ENCODE measurements at regions not wholly inside any gene's neighbourhood (a gene's known extent, or its start where the extent isn't known, plus 50 kb on each side); places are given as distances from the start of the nearest gene placed in this dataset.
"Not testable (repeated sequence)": the region's sequence is repeated elsewhere in the genome, so short reads cannot be mapped to it uniquely, and the experiment has no call there.

GRCh38 chr20:53778736-53779135, 185.1 kb upstream of the ZNF217 start:
- Mint-ChIP-seq H3K4me1 (peaks cover 16% of the 10 kb centered on the region), H3K9me3 (no peaks in the 10 kb centered on the region), H3K4me3 (no peak overlapping the region), H3K36me3 (no peaks in the 10 kb centered on the region), H3K27ac (no peak overlapping the region), H3K27me3 (no peaks in the 10 kb centered on the region)
- ATAC-seq = no peak

GRCh38 chr20:53778041-53778516, 184.4 kb upstream of the ZNF217 start:
- Mint-ChIP-seq H3K4me3 (no peak overlapping the region), H3K36me3 (no peaks in the 10 kb centered on the region), H3K27me3 (no peaks in the 10 kb centered on the region), H3K4me1 (peaks cover 16% of the 10 kb centered on the region), H3K27ac (no peak overlapping the region), H3K9me3 (no peaks in the 10 kb centered on the region)
- ATAC-seq = no peak

DNA sequence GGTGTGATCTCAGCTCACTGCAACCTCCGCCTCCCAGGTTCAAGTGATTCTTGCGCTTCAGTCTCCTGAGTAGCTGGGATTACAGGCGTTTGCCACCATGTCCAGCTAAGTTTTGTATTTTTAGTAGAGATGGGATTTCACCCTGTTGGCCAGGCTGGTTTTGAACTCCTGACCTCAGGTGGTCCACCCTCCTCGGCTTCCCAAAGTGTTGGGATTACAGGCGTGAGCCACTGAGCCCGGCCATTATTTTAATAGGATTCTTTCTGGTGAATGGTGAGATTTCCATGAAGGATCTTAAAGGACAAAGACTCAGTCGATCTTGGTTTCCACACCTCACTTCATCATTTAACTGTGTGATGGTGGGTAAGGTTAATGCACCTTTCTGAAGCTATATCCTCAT, 183.8 kb upstream of the ZNF217 start:
- H3K9me3 Mint-ChIP-seq, H3K27me3 Mint-ChIP-seq, H3K4me3 Mint-ChIP-seq, H3K27ac Mint-ChIP-seq, H3K36me3 Mint-ChIP-seq, ATAC-seq: not testable (repeated sequence)
- peaks cover 16% of the 10 kb centered on the region for H3K4me1 Mint-ChIP-seq

DNA sequence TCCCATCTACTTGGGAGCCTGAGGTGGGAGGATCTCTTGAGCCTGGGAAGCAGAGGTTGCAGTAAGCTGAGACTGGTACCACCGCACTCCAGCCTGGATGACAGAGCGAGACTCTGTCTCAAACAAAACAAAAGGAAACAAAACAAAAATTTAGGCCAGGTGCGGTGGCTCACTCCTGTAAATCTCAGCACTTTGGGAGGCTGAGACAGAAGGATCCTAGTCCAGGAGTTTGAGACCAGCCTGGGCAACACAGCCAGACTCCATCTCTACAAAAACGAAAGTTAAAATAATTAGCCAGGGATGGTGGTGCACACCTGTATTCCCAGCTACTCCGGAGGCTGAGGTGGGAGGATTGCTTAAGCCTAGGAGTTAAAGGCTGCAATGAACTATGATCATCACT, 183.2 kb upstream of the ZNF217 start:
- peaks cover 16% of the 10 kb centered on the region for H3K4me1 Mint-ChIP-seq
- no peaks in the 10 kb centered on the region for H3K27me3 Mint-ChIP-seq
- no peak for ATAC-seq
- no peaks in the 10 kb centered on the region for H3K36me3 Mint-ChIP-seq
- H3K27ac Mint-ChIP-seq = peak overlapping the region; percentile 30
- no peak overlapping the region for H3K4me3 Mint-ChIP-seq
- H3K9me3 Mint-ChIP-seq = no peaks in the 10 kb centered on the region

DNA sequence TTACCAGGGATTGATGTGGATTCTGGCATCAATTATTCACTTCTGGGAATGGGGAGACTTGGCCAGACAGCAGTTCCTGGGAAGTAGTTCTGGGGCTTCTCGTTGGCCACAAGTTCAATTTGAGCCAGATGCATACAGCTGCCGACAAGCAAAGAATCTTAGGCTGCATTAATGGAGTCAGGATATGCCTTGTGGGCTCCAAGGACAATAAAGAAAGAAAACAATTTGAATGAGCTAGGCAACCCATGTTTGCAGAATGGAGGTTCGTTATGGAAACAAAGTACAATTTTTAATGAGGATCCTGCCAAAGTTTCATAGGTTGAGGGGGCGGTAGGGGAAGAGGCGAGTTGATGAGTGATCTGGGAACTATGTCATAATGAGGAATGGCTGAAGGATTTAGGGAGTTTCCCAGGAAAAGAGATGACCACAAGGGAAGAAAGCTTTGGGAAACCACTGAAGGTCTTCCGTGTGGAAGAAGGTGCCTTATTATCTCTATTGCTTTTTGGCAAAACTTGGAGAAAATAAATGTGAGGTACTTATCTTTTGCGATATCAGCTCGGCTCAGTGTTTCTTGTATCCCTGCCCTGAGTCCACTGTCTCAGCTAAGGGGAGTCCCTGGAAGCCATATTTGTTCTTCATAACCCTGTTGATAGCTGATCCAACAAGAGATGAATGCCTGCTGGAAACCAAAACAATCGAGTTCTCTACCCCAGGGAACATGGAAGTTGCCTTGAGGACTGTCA, 181.0 kb upstream of the ZNF217 start:
- Mint-ChIP-seq H3K4me3 (no peak overlapping the region), H3K4me1 (peaks cover 16% of the 10 kb centered on the region), H3K36me3 (no peaks in the 10 kb centered on the region), H3K9me3 (no peaks in the 10 kb centered on the region), H3K27ac (peak overlapping the region; percentile 4), H3K27me3 (no peaks in the 10 kb centered on the region)
- no peak for ATAC-seq

- H3K27me3 Mint-ChIP-seq = no peaks in the 10 kb centered on the region
- H3K9me3 Mint-ChIP-seq = no peaks in the 10 kb centered on the region
- peak overlapping the region; percentile 4 for H3K27ac Mint-ChIP-seq
- no peak overlapping the region for H3K4me3 Mint-ChIP-seq
- no peaks in the 10 kb centered on the region for H3K36me3 Mint-ChIP-seq
- H3K4me1 Mint-ChIP-seq = peaks cover 16% of the 10 kb centered on the region
- no peak for ATAC-seq
Measured at GRCh38 chr20:53773792-53774401, 180.3 kb upstream of the ZNF217 start.

GRCh38 chr20:53773066-53773791, 179.6 kb upstream of the ZNF217 start:
- not testable (repeated sequence) for H3K36me3 Mint-ChIP-seq, H3K27ac Mint-ChIP-seq

DNA sequence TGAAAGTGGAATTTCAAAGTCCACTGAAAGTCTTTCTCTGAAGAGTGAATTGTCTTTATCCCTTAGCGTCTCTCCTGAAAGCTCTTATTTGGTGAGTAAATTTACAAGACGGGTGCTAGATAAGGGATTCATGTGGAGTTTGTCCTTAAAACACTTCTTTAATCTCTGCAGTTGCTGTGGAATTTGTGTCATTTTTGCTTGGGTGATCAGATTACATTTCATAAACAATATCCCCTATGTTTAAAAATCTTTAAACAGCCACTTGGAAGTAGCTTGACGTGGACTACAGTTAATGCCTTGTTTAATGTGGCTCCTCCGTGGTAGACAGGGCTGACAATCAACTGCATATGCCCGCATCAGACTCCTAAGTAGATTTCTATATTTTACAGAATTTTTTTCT, 175.4 kb upstream of the ZNF217 start:
- no peaks in the 10 kb centered on the region for H3K36me3 Mint-ChIP-seq

More at GRCh38 chr20:53773066-53773791, 179.6 kb upstream of the ZNF217 start:
- not testable (repeated sequence) for H3K9me3 Mint-ChIP-seq, ATAC-seq, H3K4me3 Mint-ChIP-seq, H3K27me3 Mint-ChIP-seq
- H3K4me1 Mint-ChIP-seq = peaks cover 20% of the 10 kb centered on the region

DNA sequence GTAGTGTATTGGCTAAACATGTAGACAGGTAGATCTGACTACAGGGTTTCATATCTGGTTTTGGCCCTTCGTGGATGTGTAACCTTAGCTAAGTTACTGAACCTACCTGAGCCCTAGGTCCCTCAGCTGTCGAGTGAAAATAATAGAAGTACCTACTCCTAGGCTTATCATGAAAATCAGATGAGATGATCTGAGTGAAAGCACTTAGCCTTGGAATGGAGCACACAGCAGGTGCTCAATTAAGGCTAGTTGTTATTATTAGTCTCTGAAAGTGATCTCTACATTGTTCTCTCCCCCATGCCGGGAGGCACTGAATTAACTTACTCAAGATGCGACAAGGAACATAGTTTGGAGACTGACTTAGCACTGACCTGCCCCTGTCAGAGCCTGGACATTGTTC, 174.7 kb upstream of the ZNF217 start:
- no peak for ATAC-seq
- no peak overlapping the region for H3K4me3 Mint-ChIP-seq
- H3K27me3 Mint-ChIP-seq = no peaks in the 10 kb centered on the region
- H3K36me3 Mint-ChIP-seq = no peaks in the 10 kb centered on the region
- H3K27ac Mint-ChIP-seq = peak overlapping the region; percentile 17
- peaks cover 14% of the 10 kb centered on the region for H3K4me1 Mint-ChIP-seq
- H3K9me3 Mint-ChIP-seq = no peaks in the 10 kb centered on the region

More for the DNA sequence above, 175.4 kb upstream of the ZNF217 start:
- Mint-ChIP-seq H3K4me3 (no peak overlapping the region), H3K27me3 (no peaks in the 10 kb centered on the region), H3K9me3 (no peaks in the 10 kb centered on the region), H3K4me1 (peaks cover 14% of the 10 kb centered on the region), H3K27ac (no peak overlapping the region)
- ATAC-seq = no peak

- no peaks in the 10 kb centered on the region for H3K9me3 Mint-ChIP-seq
- H3K27me3 Mint-ChIP-seq = no peaks in the 10 kb centered on the region
- ATAC-seq = no peak
- peak overlapping the region; percentile 28 for H3K4me3 Mint-ChIP-seq
- peak overlapping the region; percentile 57 for H3K27ac Mint-ChIP-seq
- peaks cover 14% of the 10 kb centered on the region for H3K4me1 Mint-ChIP-seq
- no peaks in the 10 kb centered on the region for H3K36me3 Mint-ChIP-seq
Measured at GRCh38 chr20:53767206-53767930, 173.7 kb upstream of the ZNF217 start.

DNA sequence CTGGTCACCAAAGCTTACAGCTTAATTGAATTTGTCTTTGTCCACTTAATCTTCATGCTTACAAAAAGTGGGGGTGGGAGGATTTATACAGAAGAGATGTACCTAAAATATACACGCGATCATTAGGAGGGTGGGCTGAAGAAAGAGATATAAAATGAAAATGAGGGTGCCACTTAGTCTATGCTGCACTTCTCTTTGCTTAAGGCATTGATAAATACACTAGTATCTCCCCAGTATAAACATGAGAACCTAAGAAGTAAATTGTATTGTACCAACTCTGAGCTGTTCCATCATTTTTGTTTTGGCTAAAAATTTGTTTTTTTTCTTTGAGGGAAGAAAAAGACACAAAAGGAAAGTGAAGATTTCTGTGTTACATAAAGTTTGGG, 170.8 kb upstream of the ZNF217 start:
- no peaks in the 10 kb centered on the region for H3K9me3 Mint-ChIP-seq
- H3K4me3 Mint-ChIP-seq = no peak overlapping the region
- H3K27ac Mint-ChIP-seq = no peak overlapping the region

DNA sequence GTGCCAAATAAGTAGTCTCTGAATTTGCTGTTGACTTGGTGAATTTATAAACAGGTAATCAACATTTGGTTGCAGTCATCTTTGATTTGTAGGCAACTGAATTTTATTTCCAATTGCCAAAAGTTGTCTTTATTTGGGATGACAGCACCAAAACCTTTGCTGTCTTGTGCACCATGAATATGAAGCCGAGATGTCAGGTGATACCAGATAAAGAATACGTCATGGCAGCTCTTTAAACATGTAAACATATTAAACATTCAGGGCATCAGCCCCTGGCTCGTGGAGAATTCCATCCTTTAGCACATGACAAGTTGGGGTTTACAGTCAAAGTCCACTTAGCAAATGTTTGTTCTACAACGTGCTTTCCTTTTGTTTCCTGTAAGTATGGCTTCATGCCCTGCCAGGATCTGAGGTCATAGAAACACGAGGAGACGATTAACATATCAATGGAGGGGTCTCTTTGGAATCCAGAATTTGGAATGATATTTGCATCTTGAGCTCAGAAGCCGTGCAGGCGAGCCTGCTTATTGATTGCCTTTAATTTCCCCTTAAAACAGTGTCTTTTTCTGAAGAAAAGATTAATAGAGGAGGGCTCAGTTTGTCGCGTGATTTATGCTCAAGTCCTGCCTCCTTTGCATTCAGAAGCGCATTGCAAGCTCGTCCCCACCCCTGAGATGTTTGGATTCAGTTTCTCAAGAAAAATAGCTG, 170.2 kb upstream of the ZNF217 start:
- H3K27ac Mint-ChIP-seq = no peak overlapping the region
- no peaks in the 10 kb centered on the region for H3K9me3 Mint-ChIP-seq
- peaks cover 15% of the 10 kb centered on the region for H3K4me1 Mint-ChIP-seq
- H3K36me3 Mint-ChIP-seq = no peaks in the 10 kb centered on the region
- no peaks in the 10 kb centered on the region for H3K27me3 Mint-ChIP-seq
- no peak overlapping the region for H3K4me3 Mint-ChIP-seq
- ATAC-seq = no peak

More for the DNA sequence above, 170.8 kb upstream of the ZNF217 start:
- Mint-ChIP-seq H3K4me1 (peaks cover 14% of the 10 kb centered on the region), H3K27me3 (no peaks in the 10 kb centered on the region), H3K36me3 (no peaks in the 10 kb centered on the region)
- no peak for ATAC-seq

DNA sequence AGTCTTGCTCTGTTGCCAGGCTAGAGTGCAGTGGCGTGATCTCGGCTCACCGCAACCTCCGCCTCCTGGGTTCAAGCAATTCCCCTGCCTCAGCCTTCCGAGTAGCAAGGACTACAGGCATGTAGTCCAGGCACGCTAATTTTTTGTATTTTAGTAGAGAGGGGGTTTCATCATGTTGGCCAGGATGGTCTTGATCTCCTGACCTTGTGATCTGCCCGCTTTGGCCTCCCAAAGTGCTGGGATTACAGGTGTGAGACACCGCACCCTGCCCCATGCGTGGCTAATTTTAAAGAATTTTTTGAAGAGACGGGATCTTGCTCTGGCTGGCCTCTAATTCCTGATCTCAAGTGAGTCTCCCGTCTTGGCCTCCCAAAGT, 168.8 kb upstream of the ZNF217 start:
- H3K27ac Mint-ChIP-seq, H3K36me3 Mint-ChIP-seq, ATAC-seq, H3K4me3 Mint-ChIP-seq, H3K27me3 Mint-ChIP-seq, H3K9me3 Mint-ChIP-seq: not testable (repeated sequence)
- H3K4me1 Mint-ChIP-seq = peaks cover 11% of the 10 kb centered on the region

DNA sequence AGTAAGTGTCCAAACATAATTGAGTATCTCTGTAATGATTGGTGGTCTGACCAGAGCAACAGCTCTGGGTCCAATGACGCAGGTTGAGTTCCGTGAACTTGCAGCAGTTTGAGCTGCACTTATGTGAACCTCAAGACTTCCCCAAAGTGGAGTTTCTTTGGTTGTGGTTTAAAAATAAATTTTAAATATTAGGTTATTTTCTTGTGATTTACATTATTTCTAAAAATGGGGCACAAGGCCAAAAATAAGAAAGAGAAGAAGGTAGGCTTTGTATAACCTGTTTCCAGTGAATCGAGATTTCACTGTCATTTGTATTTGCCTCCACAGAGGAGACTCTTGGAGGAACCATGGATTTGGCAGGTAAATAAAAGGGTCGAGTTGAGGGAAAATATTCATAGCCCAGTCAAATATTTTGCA, 166.4 kb upstream of the ZNF217 start:
- Mint-ChIP-seq H3K27me3 (no peaks in the 10 kb centered on the region), H3K4me3 (no peak overlapping the region), H3K36me3 (no peaks in the 10 kb centered on the region), H3K27ac (peak overlapping the region; percentile 70), H3K4me1 (peaks cover 6% of the 10 kb centered on the region), H3K9me3 (no peaks in the 10 kb centered on the region)
- peak; percentile 93 for ATAC-seq
